ENCODE measurements at regions not wholly inside any gene's neighbourhood (a gene's known extent, or its start where the extent isn't known, plus 50 kb on each side); places are given as distances from the start of the nearest gene placed in this dataset.
"Not testable (repeated sequence)": the region's sequence is repeated elsewhere in the genome, so short reads cannot be mapped to it uniquely, and the experiment has no call there.

- Histone ChIP-seq H3K4me1 (ENCODE audit: control insufficient read depth, insufficient read depth, low read length, poor library complexity, severe bottlenecking) (no peaks in the 10 kb centered on the region), H3K27ac (ENCODE audit: low read depth, low read length, severe bottlenecking) (no peak overlapping the region), H3K36me3 (ENCODE audit: control insufficient read depth, insufficient read depth, low read length) (no peaks in the 10 kb centered on the region), H3K4me3 (ENCODE audit: extremely low read depth, insufficient read depth, low read length, poor library complexity, severe bottlenecking) (no peak overlapping the region), H3K9me3 (ENCODE audit: control insufficient read depth, low read length) (no peaks in the 10 kb centered on the region)
- 100% methylated on average over 1 of the region's 1 CpG; no CpG with 5 or more reads in 1 of the 2 experiments for WGBS, 2 experiments (ENCODE audit: insufficient coverage in 2 of 2)
These were observed 592.4 kb downstream of the EPM2A start for GRCh38 chr6:145142958-145143357.

GRCh38 chr6:145143379-145143778 is 591.9 kb downstream of the EPM2A start:
- no peaks in the 10 kb centered on the region for H3K36me3 ChIP-seq (ENCODE audit: control insufficient read depth, insufficient read depth, low read length)
- WGBS, 2 experiments (ENCODE audit: insufficient coverage in 2 of 2) = 100% methylated on average over 1 of the region's 3 CpGs; no CpG with 5 or more reads in 1 of the 2 experiments
- no peak overlapping the region for H3K4me3 ChIP-seq (ENCODE audit: extremely low read depth, insufficient read depth, low read length, poor library complexity, severe bottlenecking)
- no peaks in the 10 kb centered on the region for H3K4me1 ChIP-seq (ENCODE audit: control insufficient read depth, insufficient read depth, low read length, poor library complexity, severe bottlenecking)
- no peaks in the 10 kb centered on the region for H3K9me3 ChIP-seq (ENCODE audit: control insufficient read depth, low read length)
- no peak overlapping the region for H3K27ac ChIP-seq (ENCODE audit: low read depth, low read length, severe bottlenecking)

- Histone ChIP-seq H3K36me3 (ENCODE audit: control insufficient read depth, insufficient read depth, low read length) (no peaks in the 10 kb centered on the region), H3K9me3 (ENCODE audit: control insufficient read depth, low read length) (no peaks in the 10 kb centered on the region), H3K4me3 (ENCODE audit: extremely low read depth, insufficient read depth, low read length, poor library complexity, severe bottlenecking) (no peak overlapping the region), H3K4me1 (ENCODE audit: control insufficient read depth, insufficient read depth, low read length, poor library complexity, severe bottlenecking) (no peaks in the 10 kb centered on the region), H3K27ac (ENCODE audit: low read depth, low read length, severe bottlenecking) (no peak overlapping the region)
These were observed 587.8 kb downstream of the EPM2A start for GRCh38 chr6:145147559-145147958.

GRCh38 chr6:145147981-145148749 is 587.2 kb downstream of the EPM2A start:
- Histone ChIP-seq H3K36me3 (ENCODE audit: control insufficient read depth, insufficient read depth, low read length) (no peaks in the 10 kb centered on the region), H3K4me1 (ENCODE audit: control insufficient read depth, insufficient read depth, low read length, poor library complexity, severe bottlenecking) (no peaks in the 10 kb centered on the region), H3K4me3 (ENCODE audit: extremely low read depth, insufficient read depth, low read length, poor library complexity, severe bottlenecking) (no peak overlapping the region), H3K9me3 (ENCODE audit: control insufficient read depth, low read length) (no peaks in the 10 kb centered on the region), H3K27ac (ENCODE audit: low read depth, low read length, severe bottlenecking) (no peak overlapping the region)
- WGBS, 2 experiments (ENCODE audit: insufficient coverage in 2 of 2) = 70 to 89% methylated on average over 1 to 2 of the region's 3 CpGs

- no peaks in the 10 kb centered on the region for H3K4me1 ChIP-seq (ENCODE audit: control insufficient read depth, insufficient read depth, low read length, poor library complexity, severe bottlenecking)
- H3K9me3 ChIP-seq (ENCODE audit: control insufficient read depth, low read length) = no peaks in the 10 kb centered on the region
- H3K27ac ChIP-seq (ENCODE audit: low read depth, low read length, severe bottlenecking) = no peak overlapping the region
- H3K4me3 ChIP-seq (ENCODE audit: extremely low read depth, insufficient read depth, low read length, poor library complexity, severe bottlenecking) = no peak overlapping the region
- no peaks in the 10 kb centered on the region for H3K36me3 ChIP-seq (ENCODE audit: control insufficient read depth, insufficient read depth, low read length)
- WGBS, 2 experiments (ENCODE audit: insufficient coverage in 2 of 2) = 83 to 95% methylated on average over 1 to 2 of the region's 2 CpGs
These were observed 586.5 kb downstream of the EPM2A start for GRCh38 chr6:145148776-145149175.

- Histone ChIP-seq H3K36me3 (ENCODE audit: control insufficient read depth, insufficient read depth, low read length) (no peaks in the 10 kb centered on the region), H3K4me1 (ENCODE audit: control insufficient read depth, insufficient read depth, low read length, poor library complexity, severe bottlenecking) (no peaks in the 10 kb centered on the region), H3K9me3 (ENCODE audit: control insufficient read depth, low read length) (no peaks in the 10 kb centered on the region), H3K4me3 (ENCODE audit: extremely low read depth, insufficient read depth, low read length, poor library complexity, severe bottlenecking) (no peak overlapping the region), H3K27ac (ENCODE audit: low read depth, low read length, severe bottlenecking) (no peak overlapping the region)
- WGBS, 2 experiments (ENCODE audit: insufficient coverage in 2 of 2) = 83 to 91% methylated on average over 2 to 3 of the region's 3 CpGs
These were observed 583.7 kb downstream of the EPM2A start for GRCh38 chr6:145151624-145152023.

- Histone ChIP-seq H3K4me1 (ENCODE audit: control insufficient read depth, insufficient read depth, low read length, poor library complexity, severe bottlenecking) (no peaks in the 10 kb centered on the region), H3K4me3 (ENCODE audit: extremely low read depth, insufficient read depth, low read length, poor library complexity, severe bottlenecking) (no peak overlapping the region), H3K9me3 (ENCODE audit: control insufficient read depth, low read length) (peaks cover 7% of the 10 kb centered on the region), H3K36me3 (ENCODE audit: control insufficient read depth, insufficient read depth, low read length) (no peaks in the 10 kb centered on the region), H3K27ac (ENCODE audit: low read depth, low read length, severe bottlenecking) (no peak overlapping the region)
- WGBS, 2 experiments (ENCODE audit: insufficient coverage in 2 of 2) = 56 to 65% methylated on average over 3 to 4 of the region's 6 CpGs
These were observed 581.8 kb downstream of the EPM2A start for GRCh38 chr6:145153495-145153894.

GRCh38 chr6:145155411-145155810 is 579.9 kb downstream of the EPM2A start:
- Histone ChIP-seq H3K9me3 (ENCODE audit: control insufficient read depth, low read length) (peaks cover 16% of the 10 kb centered on the region), H3K4me3 (ENCODE audit: extremely low read depth, insufficient read depth, low read length, poor library complexity, severe bottlenecking) (no peak overlapping the region), H3K4me1 (ENCODE audit: control insufficient read depth, insufficient read depth, low read length, poor library complexity, severe bottlenecking) (no peaks in the 10 kb centered on the region), H3K36me3 (ENCODE audit: control insufficient read depth, insufficient read depth, low read length) (no peaks in the 10 kb centered on the region), H3K27ac (ENCODE audit: low read depth, low read length, severe bottlenecking) (no peak overlapping the region)
- WGBS, 2 experiments (ENCODE audit: insufficient coverage in 2 of 2) = no CpG with 5 or more reads among the region's 1 CpG

- no peak overlapping the region for H3K27ac ChIP-seq (ENCODE audit: low read depth, low read length, severe bottlenecking)
- H3K9me3 ChIP-seq (ENCODE audit: control insufficient read depth, low read length) = peaks cover 16% of the 10 kb centered on the region
- WGBS, 2 experiments (ENCODE audit: insufficient coverage in 2 of 2) = 88 to 93% methylated on average over 1 to 2 of the region's 2 CpGs
- no peaks in the 10 kb centered on the region for H3K4me1 ChIP-seq (ENCODE audit: control insufficient read depth, insufficient read depth, low read length, poor library complexity, severe bottlenecking)
- H3K4me3 ChIP-seq (ENCODE audit: extremely low read depth, insufficient read depth, low read length, poor library complexity, severe bottlenecking) = no peak overlapping the region
- no peaks in the 10 kb centered on the region for H3K36me3 ChIP-seq (ENCODE audit: control insufficient read depth, insufficient read depth, low read length)
These were observed 579.2 kb downstream of the EPM2A start for GRCh38 chr6:145155873-145156782.

- peaks cover 16% of the 10 kb centered on the region for H3K9me3 ChIP-seq (ENCODE audit: control insufficient read depth, low read length)
- not testable (repeated sequence) for H3K27ac ChIP-seq (ENCODE audit: low read depth, low read length, severe bottlenecking); H3K4me1 ChIP-seq (ENCODE audit: control insufficient read depth, insufficient read depth, low read length, poor library complexity, severe bottlenecking); H3K36me3 ChIP-seq (ENCODE audit: control insufficient read depth, insufficient read depth, low read length); H3K4me3 ChIP-seq (ENCODE audit: extremely low read depth, insufficient read depth, low read length, poor library complexity, severe bottlenecking)
- no CpG with 5 or more reads among the region's 1 CpG for WGBS, 2 experiments (ENCODE audit: insufficient coverage in 2 of 2)
These were observed 576.7 kb downstream of the EPM2A start for GRCh38 chr6:145158636-145159035.

- Histone ChIP-seq H3K9me3 (ENCODE audit: control insufficient read depth, low read length) (peaks cover 16% of the 10 kb centered on the region), H3K4me3 (ENCODE audit: extremely low read depth, insufficient read depth, low read length, poor library complexity, severe bottlenecking) (no peak overlapping the region), H3K36me3 (ENCODE audit: control insufficient read depth, insufficient read depth, low read length) (no peaks in the 10 kb centered on the region), H3K4me1 (ENCODE audit: control insufficient read depth, insufficient read depth, low read length, poor library complexity, severe bottlenecking) (no peaks in the 10 kb centered on the region), H3K27ac (ENCODE audit: low read depth, low read length, severe bottlenecking) (no peak overlapping the region)
These were observed 575.4 kb downstream of the EPM2A start for GRCh38 chr6:145159921-145160320.
